Neural crest cell (in vitro differentiated cells): ENCODE measurements at regions not wholly inside any gene's neighbourhood (a gene's known extent, or its start where the extent isn't known, plus 50 kb on each side); places are given as distances from the start of the nearest gene placed in this dataset.

ENCODE experiments used
- DNase-seq: peaks from one replicate; pipeline ENCODE4 v3.0.0; 2021; ENCODE audit warnings: low read depth, mixed read lengths, low spot score
- H3K27ac Mint-ChIP-seq: one replicate; pipeline ENCODE4 v1.8.0; 2021; ENCODE audit warnings: mild to moderate bottlenecking, mixed read lengths; ENCODE audit not compliant: unreplicated experiment
- H3K27me3 Mint-ChIP-seq: 2 replicates; pipeline ENCODE4 v1.8.0; 2021; ENCODE audit warnings: low read depth, mild to moderate bottlenecking, mixed read lengths
- H3K36me3 Mint-ChIP-seq: 2 replicates; pipeline ENCODE4 v1.8.0; 2021; ENCODE audit warnings: low read depth, mild to moderate bottlenecking, mixed read lengths
- H3K4me1 Mint-ChIP-seq: 2 replicates; pipeline ENCODE4 v1.8.0; 2021; ENCODE audit warnings: mixed read lengths
- H3K4me3 Mint-ChIP-seq: one replicate; pipeline ENCODE4 v1.8.0; 2021; ENCODE audit warnings: mild to moderate bottlenecking, mixed read lengths
- H3K9me3 Mint-ChIP-seq: 2 replicates; pipeline ENCODE4 v1.8.0; 2021; ENCODE audit warnings: mixed read lengths
- TF ChIP-seq, protein P1 (sequence below): fragments of 200-600 bp; sonication (generic); conservative IDR thresholded peaks from 2 replicates; pipeline ENCODE4 v1.5.0; 2021; ENCODE audit warnings: antibody characterized with exemption, mild to moderate bottlenecking

GRCh38 chr1:106756752-106757151 lies 299.7 kb upstream of the PRMT6 start:
- peaks cover 6% of the 10 kb centered on the region for H3K4me1 Mint-ChIP-seq
- no peaks in the 10 kb centered on the region for H3K36me3 Mint-ChIP-seq
- H3K27me3 Mint-ChIP-seq, result no peaks in the 10 kb centered on the region
- DNase-seq, result no peak
- H3K4me3 Mint-ChIP-seq, result no peak overlapping the region
- no peaks in the 10 kb centered on the region for H3K9me3 Mint-ChIP-seq
- TF ChIP-seq, protein P1, sequence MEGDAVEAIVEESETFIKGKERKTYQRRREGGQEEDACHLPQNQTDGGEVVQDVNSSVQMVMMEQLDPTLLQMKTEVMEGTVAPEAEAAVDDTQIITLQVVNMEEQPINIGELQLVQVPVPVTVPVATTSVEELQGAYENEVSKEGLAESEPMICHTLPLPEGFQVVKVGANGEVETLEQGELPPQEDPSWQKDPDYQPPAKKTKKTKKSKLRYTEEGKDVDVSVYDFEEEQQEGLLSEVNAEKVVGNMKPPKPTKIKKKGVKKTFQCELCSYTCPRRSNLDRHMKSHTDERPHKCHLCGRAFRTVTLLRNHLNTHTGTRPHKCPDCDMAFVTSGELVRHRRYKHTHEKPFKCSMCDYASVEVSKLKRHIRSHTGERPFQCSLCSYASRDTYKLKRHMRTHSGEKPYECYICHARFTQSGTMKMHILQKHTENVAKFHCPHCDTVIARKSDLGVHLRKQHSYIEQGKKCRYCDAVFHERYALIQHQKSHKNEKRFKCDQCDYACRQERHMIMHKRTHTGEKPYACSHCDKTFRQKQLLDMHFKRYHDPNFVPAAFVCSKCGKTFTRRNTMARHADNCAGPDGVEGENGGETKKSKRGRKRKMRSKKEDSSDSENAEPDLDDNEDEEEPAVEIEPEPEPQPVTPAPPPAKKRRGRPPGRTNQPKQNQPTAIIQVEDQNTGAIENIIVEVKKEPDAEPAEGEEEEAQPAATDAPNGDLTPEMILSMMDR, result no peak
- H3K27ac Mint-ChIP-seq, result no peak overlapping the region

DNA sequence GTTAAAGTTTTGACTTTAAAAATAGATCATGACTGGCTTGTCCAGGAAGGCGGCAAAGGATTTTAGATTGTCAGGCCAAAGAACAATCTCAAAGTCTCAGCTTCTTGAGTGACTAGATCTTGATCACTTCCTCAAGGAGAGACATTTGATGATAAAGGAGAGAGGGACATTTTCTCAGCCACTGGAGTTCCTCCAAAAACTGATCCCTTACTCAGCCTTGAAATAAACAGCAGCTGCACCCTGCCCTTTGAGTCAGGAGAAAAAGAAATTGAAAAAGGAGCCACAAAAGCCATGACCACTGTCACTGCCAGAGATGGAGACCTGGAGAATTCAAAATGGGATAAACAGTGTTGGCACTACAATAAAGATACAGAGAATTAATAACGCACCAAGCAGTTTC lies 288.4 kb upstream of the PRMT6 start:
- H3K27ac Mint-ChIP-seq, result no peak overlapping the region
- H3K4me1 Mint-ChIP-seq, result no peaks in the 10 kb centered on the region
- no peaks in the 10 kb centered on the region for H3K9me3 Mint-ChIP-seq

DNA sequence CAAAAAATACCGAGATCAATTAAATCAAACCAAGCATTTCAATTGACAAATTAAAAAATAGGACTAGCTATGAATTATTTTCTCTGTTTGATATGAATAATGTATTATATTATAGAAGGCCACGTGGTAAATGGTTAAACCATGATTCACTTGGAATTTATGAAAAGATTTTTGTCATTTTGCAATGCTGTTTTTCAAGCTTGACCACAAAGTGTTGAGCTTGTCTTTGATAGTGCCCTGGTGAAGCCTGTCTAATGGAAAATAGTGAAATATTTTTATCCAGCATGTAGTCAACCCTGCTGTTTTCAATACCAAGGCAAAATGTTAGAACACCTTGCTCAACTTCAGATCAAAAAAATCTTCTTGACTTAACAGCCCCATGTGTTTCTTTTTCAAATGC lies 288.0 kb upstream of the PRMT6 start:
- Mint-ChIP-seq H3K27ac (no peak overlapping the region), H3K27me3 (no peaks in the 10 kb centered on the region), H3K36me3 (no peaks in the 10 kb centered on the region)

More for the DNA sequence above, 288.4 kb upstream of the PRMT6 start:
- Mint-ChIP-seq H3K27me3 (no peaks in the 10 kb centered on the region), H3K4me3 (no peak overlapping the region), H3K36me3 (no peaks in the 10 kb centered on the region)
- TF ChIP-seq, protein P1, result no peak
- no peak for DNase-seq

GRCh38 chr1:106773206-106773605 lies 283.3 kb upstream of the PRMT6 start:
- Mint-ChIP-seq H3K9me3 (peaks cover 13% of the 10 kb centered on the region), H3K4me3 (no peak overlapping the region), H3K36me3 (no peaks in the 10 kb centered on the region), H3K4me1 (no peaks in the 10 kb centered on the region), H3K27me3 (no peaks in the 10 kb centered on the region), H3K27ac (no peak overlapping the region)
- DNase-seq, result no peak
- TF ChIP-seq, protein P1, result no peak

More for the DNA sequence above, 288.0 kb upstream of the PRMT6 start:
- no peaks in the 10 kb centered on the region for H3K9me3 Mint-ChIP-seq
- no peak for DNase-seq
- TF ChIP-seq, protein P1, result no peak
- H3K4me1 Mint-ChIP-seq, result no peaks in the 10 kb centered on the region
- no peak overlapping the region for H3K4me3 Mint-ChIP-seq

DNA sequence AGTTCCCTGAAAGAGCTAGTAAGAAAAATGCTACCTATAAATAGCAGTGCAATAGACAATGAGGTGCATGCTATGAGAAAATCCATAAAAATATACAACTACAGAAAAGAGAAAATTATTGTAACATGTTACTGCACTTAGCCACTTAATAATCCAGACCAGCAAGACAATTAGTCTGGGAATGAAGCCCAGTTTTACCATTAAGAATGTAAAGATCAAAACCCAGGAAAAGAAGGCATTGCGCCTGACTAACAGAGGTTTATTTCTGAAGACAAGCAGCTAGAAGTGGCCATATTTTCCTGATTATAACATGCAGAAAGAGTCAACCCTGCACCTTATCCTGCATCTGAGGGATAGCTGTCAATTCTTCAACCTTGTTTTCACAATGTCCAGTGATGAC lies 276.4 kb upstream of the PRMT6 start:
- no peak for DNase-seq
- Mint-ChIP-seq H3K4me3 (no peak overlapping the region), H3K9me3 (peaks cover 11% of the 10 kb centered on the region), H3K27ac (no peak overlapping the region), H3K27me3 (peaks cover 4% of the 10 kb centered on the region), H3K4me1 (no peaks in the 10 kb centered on the region), H3K36me3 (no peaks in the 10 kb centered on the region)
- TF ChIP-seq, protein P1, result no peak
